HCT116 (cell line): ENCODE measurements at regions not wholly inside any gene's neighbourhood (a gene's known extent, or its start where the extent isn't known, plus 50 kb on each side); places are given as distances from the start of the nearest gene placed in this dataset.
"Not testable (repeated sequence)": the region's sequence is repeated elsewhere in the genome, so short reads cannot be mapped to it uniquely, and the experiment has no call there.

Experiments
- ATAC-seq: fragments of 200-7000 bp; cut with Tn5 transposase; 2 replicates; pipeline ENCODE4 v1.9.1; 2020; ENCODE audit warnings: mild to moderate bottlenecking, moderate library complexity
- BruUV-seq: library from RNA; stranded (reverse); fragments of 400-500 nt; replicated peaks from 2 replicates; lab custom pipeline; 2021; lab: Mats Ljungman, UMichigan
- CTCF ChIA-PET: fragments of 300-600 bp; sonication (Branson Sonifier 250); formaldehyde crosslinking; loops from one replicate; lab custom pipeline; 2021; ENCODE audit warnings: antibody characterized with exemption; lab: Charles Lee
- POLR2A ChIA-PET: fragments of 300-600, 350-600 bp; sonication (Branson Sonifier 250); formaldehyde crosslinking; loops from one replicate; lab custom pipeline; 2021; ENCODE audit warnings: antibody characterized with exemption; lab: Charles Lee
- RAD21 ChIA-PET, 2 experiments: fragments of 300-600 bp; sonication (Branson Sonifier 250); formaldehyde crosslinking; loops; one replicate each; lab custom pipeline; 2023; ENCODE audit warnings: low total read pairs in 2 of 2; ENCODE audit not compliant: uncharacterized antibody in 2 of 2, unreplicated experiment in 2 of 2, low non-redundant PET in 1 of 2; lab: Charles Lee
- DNase-seq: peaks from one replicate; pipeline ENCODE4 v3.0.0-alpha.2; 2010; ENCODE audit warnings: low read depth, low spot score
- H2AFZ ChIP-seq: fragments of 200-600 bp; shearing (Covaris generic), sonication (generic); 2 replicates; pipeline ENCODE4 v1.6.1; 2017; ENCODE audit warnings: low read depth, mixed run types, mixed read lengths, antibody characterized with exemption, low read length; ENCODE audit not compliant: poor library complexity, severe bottlenecking
- H3K27ac ChIP-seq: 2 replicates; pipeline ENCODE4 v1.5.1; 2012; ENCODE audit warnings: low read depth, low read length
- H3K27me3 ChIP-seq: fragments of 200-600 bp; sonication (generic); 2 replicates; pipeline ENCODE4 v1.6.1; 2016; ENCODE audit warnings: mixed run types, low read length, mixed read lengths; ENCODE audit not compliant: insufficient read depth
- H3K36me3 ChIP-seq, 2 experiments: fragments of 200-500 bp in 1 of 2; fragments of 200-600 bp in 1 of 2; sonication (Bioruptor generic) in 1 of 2; sonication (generic) in 1 of 2; 2 replicates each; pipeline versions ENCODE4 v1.5.1 to v1.6.1; 2014 to 2016; ENCODE audit warnings: low read length in 2 of 2, inconsistent platforms in 1 of 2, mixed read lengths in 1 of 2, mixed run types in 1 of 2; ENCODE audit not compliant: insufficient read depth in 2 of 2, control insufficient read depth in 1 of 2
- H3K4me1 ChIP-seq, 2 experiments: fragments of 200-600 bp in 1 of 2; sonication (generic) in 1 of 2; 2 replicates each; pipeline versions ENCODE4 v1.5.1 to v1.6.1; 2012 to 2017; ENCODE audit warnings: low read length in 2 of 2, inconsistent platforms in 1 of 2, mild to moderate bottlenecking in 1 of 2, mixed read lengths in 1 of 2, mixed run types in 1 of 2, moderate library complexity in 1 of 2; ENCODE audit not compliant: insufficient read depth in 2 of 2, control insufficient read depth in 1 of 2
- H3K4me2 ChIP-seq: fragments of 200-600 bp; sonication (generic); 2 replicates; pipeline ENCODE4 v1.6.1; 2017; ENCODE audit warnings: mixed run types, low read length, mixed read lengths
- H3K4me3 ChIP-seq, 2 experiments: fragments of 200-600 bp in 1 of 2; sonication (generic) in 1 of 2; replicated peaks in 1 of 2; 2 replicates each; pipeline ENCODE4 v1.5.1; 2011 to 2016; ENCODE audit warnings: low read length in 2 of 2, control low read depth in 1 of 2, low read depth in 1 of 2, mild to moderate bottlenecking in 1 of 2, mixed read lengths in 1 of 2, mixed run types in 1 of 2
- H3K79me2 ChIP-seq: fragments of 200-600 bp; sonication (generic); 2 replicates; pipeline ENCODE4 v1.6.1; 2017; ENCODE audit warnings: mild to moderate bottlenecking, mixed run types, low read length, moderate library complexity, mixed read lengths; ENCODE audit not compliant: insufficient read depth
- H3K9ac ChIP-seq: fragments of 200-600 bp; sonication (generic); 2 replicates; pipeline ENCODE4 v1.6.1; 2016; ENCODE audit warnings: low read length, mixed read lengths
- H3K9me2 ChIP-seq: fragments of 200-600 bp; sonication (generic), shearing (Covaris generic); 2 replicates; pipeline ENCODE4 v1.6.1; 2017; ENCODE audit warnings: mixed run types, mild to moderate bottlenecking, moderate library complexity; ENCODE audit not compliant: insufficient read depth
- H3K9me3 ChIP-seq, 2 experiments: fragments of 200-500 bp in 1 of 2; fragments of 200-600 bp in 1 of 2; sonication (Bioruptor generic) in 1 of 2; sonication (generic) in 1 of 2; 2 replicates each; pipeline ENCODE4 v1.6.1; 2014 to 2017; ENCODE audit warnings: low read length in 2 of 2, mixed read lengths in 2 of 2, inconsistent platforms in 1 of 2, low read depth in 1 of 2, mild to moderate bottlenecking in 1 of 2, mixed run types in 1 of 2, moderate library complexity in 1 of 2; ENCODE audit not compliant: control insufficient read depth in 1 of 2, insufficient read depth in 1 of 2
- H4K20me1 ChIP-seq: fragments of 200-600 bp; sonication (generic), shearing (Covaris generic); 2 replicates; pipeline ENCODE4 v1.6.1; 2017; ENCODE audit warnings: mixed run types, mild to moderate bottlenecking, moderate library complexity; ENCODE audit not compliant: insufficient read depth
- CEBPB ChIP-seq: IDR thresholded peaks from 2 replicates; pipeline ENCODE4 v1.6.1; 2012; ENCODE audit warnings: low read depth
- EGR1 ChIP-seq: IDR thresholded peaks from 2 replicates; pipeline ENCODE4 v1.6.1; 2012; ENCODE audit warnings: low read depth
- ELF1 ChIP-seq: IDR thresholded peaks from 2 replicates; pipeline ENCODE4 v1.6.1; 2012; ENCODE audit warnings: low read depth, borderline replicate concordance
- EZH2 ChIP-seq: fragments of 200-600 bp; sonication (generic); IDR thresholded peaks from 2 replicates; pipeline ENCODE4 v1.6.1; 2017; ENCODE audit warnings: antibody characterized with exemption, mixed run types
- EZH2phosphoT487 ChIP-seq: fragments of 200-600 bp; IDR thresholded peaks from 2 replicates; pipeline ENCODE4 v1.6.1; 2018; ENCODE audit warnings: antibody characterized with exemption, borderline replicate concordance
- JUND ChIP-seq: IDR thresholded peaks from 2 replicates; pipeline ENCODE4 v1.6.1; 2012
- POLR2A ChIP-seq: IDR thresholded peaks from 2 replicates; pipeline ENCODE4 v1.7.0; 2011; ENCODE audit warnings: borderline replicate concordance; ENCODE audit not compliant: insufficient read depth, insufficient read length; ENCODE audit errors: extremely low read depth
- POLR2AphosphoS5 ChIP-seq: IDR thresholded peaks from 2 replicates; pipeline ENCODE4 v1.6.1; 2011; ENCODE audit warnings: mild to moderate bottlenecking, low read depth, low read length, moderate library complexity
- RAD21 ChIP-seq: IDR thresholded peaks from 2 replicates; pipeline ENCODE4 v1.6.1; 2012; ENCODE audit warnings: low read depth, mild to moderate bottlenecking
- SIN3A ChIP-seq: IDR thresholded peaks from 2 replicates; pipeline ENCODE4 v1.6.1; 2012; ENCODE audit warnings: low read depth
- SRF ChIP-seq: IDR thresholded peaks from 2 replicates; pipeline ENCODE4 v1.6.1; 2012; ENCODE audit warnings: low read depth
- TCF7L2 ChIP-seq: IDR thresholded peaks from 2 replicates; pipeline ENCODE4 v1.7.0; 2011; ENCODE audit warnings: borderline replicate concordance, inconsistent platforms; ENCODE audit not compliant: insufficient read depth, insufficient read length; ENCODE audit errors: extremely low read depth
- ZBTB33 ChIP-seq: IDR thresholded peaks from 2 replicates; pipeline ENCODE4 v1.6.1; 2011; ENCODE audit warnings: mild to moderate bottlenecking, low read length, moderate library complexity; ENCODE audit not compliant: insufficient replicate concordance; ENCODE audit errors: extremely low read depth
- intact Hi-C: fragments of 100-400 bp; cut with micrococcal nuclease; formaldehyde crosslinking; loops from 2 replicates; pipeline ENCODE4 v1.10.0; 2022
- TF ChIP-seq, protein P1 (sequence below): IDR thresholded peaks from 2 replicates; pipeline ENCODE4 v1.6.1; 2012
- TF ChIP-seq, protein P2 (sequence below): IDR thresholded peaks from 2 replicates; pipeline ENCODE4 v1.6.1; 2012; ENCODE audit warnings: low read depth

GRCh38 chr7:123265853-123266252 is 66.1 kb upstream of the SLC13A1 start (continued):
- TF ChIP-seq ZBTB33 (no peak), EGR1 (no peak), CEBPB (no peak), JUND (no peak)

DNA sequence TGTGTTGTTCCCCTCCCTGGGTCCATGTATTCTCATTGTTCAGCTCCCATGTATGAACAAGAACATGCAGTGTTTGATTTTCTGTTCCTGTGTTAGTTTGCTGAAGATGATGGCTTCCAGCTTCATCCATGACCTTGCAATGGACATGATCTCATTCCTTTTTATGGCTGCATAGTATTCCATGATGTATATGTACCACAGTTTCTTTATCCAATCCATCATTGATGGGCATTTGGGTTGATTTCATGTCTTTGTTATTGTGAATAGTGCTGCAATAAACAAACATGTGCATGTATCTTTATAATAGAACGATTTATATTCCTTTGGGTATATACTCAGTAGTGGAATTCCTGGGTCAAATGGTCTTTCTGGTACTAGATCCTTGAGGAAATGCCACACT is 65.1 kb upstream of the SLC13A1 start:
- H3K9me2 ChIP-seq, RAD21 ChIA-PET, H3K27me3 ChIP-seq, BruUV-seq, ATAC-seq, POLR2A ChIA-PET, DNase-seq, H3K9ac ChIP-seq, H3K4me2 ChIP-seq, H3K4me3 ChIP-seq, H3K79me2 ChIP-seq, H3K27ac ChIP-seq, intact Hi-C loops, H3K9me3 ChIP-seq, H2AFZ ChIP-seq, H3K4me1 ChIP-seq, H4K20me1 ChIP-seq, H3K36me3 ChIP-seq, CTCF ChIA-PET: not testable (repeated sequence)

- BruUV-seq, result no TSS peak
- DNase-seq (no peak), ATAC-seq (no peak)
- no peak overlapping the region for H3K27ac ChIP-seq
- no peak overlapping the region for H2AFZ ChIP-seq
- no peak overlapping the region for H3K4me2 ChIP-seq
- H3K79me2 ChIP-seq, result no peaks in the 10 kb centered on the region
- H3K9me3 ChIP-seq, result no peaks in the 10 kb centered on the region
- H4K20me1 ChIP-seq, result no peaks in the 10 kb centered on the region
- no peaks in the 10 kb centered on the region for H3K4me1 ChIP-seq
- H3K36me3 ChIP-seq, result no peaks in the 10 kb centered on the region
- H3K9ac ChIP-seq, result no peak overlapping the region
- H3K9me2 ChIP-seq, result no peaks in the 10 kb centered on the region
- ChIA-PET RAD21 (no interaction called here), CTCF (no interaction called here), POLR2A (no interaction called here)
- intact Hi-C loops, result no loop called here
- no peaks in the 10 kb centered on the region for H3K27me3 ChIP-seq
- no peak overlapping the region for H3K4me3 ChIP-seq
- TF ChIP-seq SRF (no peak), RAD21 (no peak), CEBPB (no peak), ELF1 (no peak), POLR2A (no peak), EZH2 (no peak), EZH2phosphoT487 (no peak), SIN3A (no peak), TCF7L2 (no peak), POLR2AphosphoS5 (no peak)
- TF ChIP-seq, protein P1, sequence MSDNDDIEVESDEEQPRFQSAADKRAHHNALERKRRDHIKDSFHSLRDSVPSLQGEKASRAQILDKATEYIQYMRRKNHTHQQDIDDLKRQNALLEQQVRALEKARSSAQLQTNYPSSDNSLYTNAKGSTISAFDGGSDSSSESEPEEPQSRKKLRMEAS, result no peak
- TF ChIP-seq, protein P2, sequence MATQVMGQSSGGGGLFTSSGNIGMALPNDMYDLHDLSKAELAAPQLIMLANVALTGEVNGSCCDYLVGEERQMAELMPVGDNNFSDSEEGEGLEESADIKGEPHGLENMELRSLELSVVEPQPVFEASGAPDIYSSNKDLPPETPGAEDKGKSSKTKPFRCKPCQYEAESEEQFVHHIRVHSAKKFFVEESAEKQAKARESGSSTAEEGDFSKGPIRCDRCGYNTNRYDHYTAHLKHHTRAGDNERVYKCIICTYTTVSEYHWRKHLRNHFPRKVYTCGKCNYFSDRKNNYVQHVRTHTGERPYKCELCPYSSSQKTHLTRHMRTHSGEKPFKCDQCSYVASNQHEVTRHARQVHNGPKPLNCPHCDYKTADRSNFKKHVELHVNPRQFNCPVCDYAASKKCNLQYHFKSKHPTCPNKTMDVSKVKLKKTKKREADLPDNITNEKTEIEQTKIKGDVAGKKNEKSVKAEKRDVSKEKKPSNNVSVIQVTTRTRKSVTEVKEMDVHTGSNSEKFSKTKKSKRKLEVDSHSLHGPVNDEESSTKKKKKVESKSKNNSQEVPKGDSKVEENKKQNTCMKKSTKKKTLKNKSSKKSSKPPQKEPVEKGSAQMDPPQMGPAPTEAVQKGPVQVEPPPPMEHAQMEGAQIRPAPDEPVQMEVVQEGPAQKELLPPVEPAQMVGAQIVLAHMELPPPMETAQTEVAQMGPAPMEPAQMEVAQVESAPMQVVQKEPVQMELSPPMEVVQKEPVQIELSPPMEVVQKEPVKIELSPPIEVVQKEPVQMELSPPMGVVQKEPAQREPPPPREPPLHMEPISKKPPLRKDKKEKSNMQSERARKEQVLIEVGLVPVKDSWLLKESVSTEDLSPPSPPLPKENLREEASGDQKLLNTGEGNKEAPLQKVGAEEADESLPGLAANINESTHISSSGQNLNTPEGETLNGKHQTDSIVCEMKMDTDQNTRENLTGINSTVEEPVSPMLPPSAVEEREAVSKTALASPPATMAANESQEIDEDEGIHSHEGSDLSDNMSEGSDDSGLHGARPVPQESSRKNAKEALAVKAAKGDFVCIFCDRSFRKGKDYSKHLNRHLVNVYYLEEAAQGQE, result no peak
These were observed 60.7 kb upstream of the SLC13A1 start for GRCh38 chr7:123260428-123260960.
